Occipital lobe (tissue), 1 donor: ENCODE measurements at regions not wholly inside any gene's neighbourhood (a gene's known extent, or its start where the extent isn't known, plus 50 kb on each side); places are given as distances from the start of the nearest gene placed in this dataset.

ENCODE experiments used
- DNase-seq: peaks from one replicate; lab custom pipeline; 2025; lab: John Stamatoyannopoulos, UW

DNA sequence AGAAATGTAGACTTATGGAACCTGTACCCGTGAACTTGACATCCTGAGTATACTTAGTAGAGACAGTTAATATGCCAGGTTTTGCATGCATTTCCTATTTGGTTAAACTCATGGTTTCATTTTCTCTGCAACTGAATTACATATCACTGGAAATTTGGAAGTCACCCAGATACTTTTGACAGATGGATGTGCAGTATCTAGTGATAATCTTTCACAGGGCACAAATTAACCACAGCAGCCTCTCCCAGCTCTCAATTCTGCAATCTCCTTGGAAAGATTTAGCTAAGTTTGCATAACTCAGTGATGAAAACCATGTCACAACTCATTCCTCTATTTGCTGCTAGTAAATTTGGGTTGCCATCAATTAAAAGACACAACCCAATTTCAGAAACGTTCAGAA lies 162.3 kb upstream of the TPM1 start:
- no peak for DNase-seq

DNA sequence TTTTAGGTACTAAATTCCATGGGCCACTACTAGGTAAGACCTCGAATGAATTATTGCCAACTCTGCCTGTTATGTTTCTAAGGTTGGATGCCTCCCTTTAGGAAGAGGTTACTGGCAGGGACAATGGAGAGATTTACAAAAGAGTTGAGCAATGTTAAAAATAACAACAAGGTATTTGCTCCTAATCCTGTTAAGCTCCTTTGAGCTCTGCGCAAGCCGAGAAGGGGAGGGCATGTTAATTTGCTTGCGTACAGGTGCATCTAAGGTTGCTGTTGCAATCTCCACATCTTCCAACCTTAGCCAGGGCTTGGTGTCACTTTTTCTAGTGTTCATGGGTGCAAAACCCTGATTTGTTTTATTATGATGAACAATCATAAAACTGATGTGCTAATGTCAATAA lies 161.5 kb upstream of the TPM1 start:
- no peak for DNase-seq

DNA sequence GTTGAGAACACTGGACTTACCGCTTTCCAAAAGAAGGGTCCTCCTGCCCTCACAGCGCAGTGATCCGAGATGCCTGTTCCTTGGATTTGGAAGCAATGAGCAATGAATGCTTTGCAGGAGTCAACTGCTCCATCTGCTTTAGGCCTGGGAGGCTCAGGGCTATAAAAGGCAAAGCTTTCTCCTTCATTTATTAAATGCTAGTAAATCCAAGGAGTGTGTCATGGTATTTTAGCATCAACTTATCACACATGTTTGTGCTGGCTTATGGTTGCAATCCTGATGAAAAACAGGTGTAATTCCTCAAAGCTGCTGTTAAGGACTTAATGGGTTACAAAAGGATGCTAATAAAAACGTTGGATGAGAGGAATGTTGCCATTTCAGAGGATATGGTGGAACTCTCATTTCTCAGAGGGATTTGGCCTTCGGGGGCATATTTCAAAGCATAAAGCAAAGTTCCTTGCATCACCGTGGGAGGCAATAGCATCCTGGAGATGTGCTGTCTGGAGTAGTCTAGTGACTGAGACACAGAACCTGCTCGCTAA lies 158.5 kb upstream of the TPM1 start:
- no peak for DNase-seq

DNA sequence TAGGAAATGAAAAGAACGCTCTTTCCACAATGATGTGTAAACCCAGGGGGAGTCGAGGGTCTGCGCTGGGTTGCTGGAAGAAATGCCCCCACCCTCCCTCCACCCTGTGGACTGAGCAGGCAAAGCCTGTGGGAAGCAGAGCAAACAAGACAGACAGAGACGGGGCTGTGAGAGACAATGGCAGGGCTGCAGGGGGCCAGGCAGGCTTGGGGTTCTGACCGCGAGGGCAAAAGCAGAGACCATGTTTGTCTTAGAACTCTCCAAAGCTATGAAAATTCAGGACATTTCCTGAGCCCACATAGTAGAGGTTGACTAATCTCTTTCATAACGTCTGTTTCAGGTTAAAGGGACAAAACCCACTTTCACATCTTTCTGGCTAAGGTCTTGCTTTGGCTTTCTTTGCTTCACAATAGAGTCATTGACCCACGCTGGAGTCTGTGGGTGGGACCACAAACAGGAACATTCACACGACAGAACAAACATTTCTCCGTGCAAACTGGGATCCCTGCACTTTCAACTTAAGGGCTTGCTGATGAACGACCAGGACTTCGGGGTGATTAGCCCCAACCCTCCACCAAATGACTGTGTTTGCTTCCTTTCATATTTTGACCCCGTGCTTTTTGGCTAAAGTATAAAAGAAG lies 156.0 kb upstream of the TPM1 start:
- no peak for DNase-seq

DNA sequence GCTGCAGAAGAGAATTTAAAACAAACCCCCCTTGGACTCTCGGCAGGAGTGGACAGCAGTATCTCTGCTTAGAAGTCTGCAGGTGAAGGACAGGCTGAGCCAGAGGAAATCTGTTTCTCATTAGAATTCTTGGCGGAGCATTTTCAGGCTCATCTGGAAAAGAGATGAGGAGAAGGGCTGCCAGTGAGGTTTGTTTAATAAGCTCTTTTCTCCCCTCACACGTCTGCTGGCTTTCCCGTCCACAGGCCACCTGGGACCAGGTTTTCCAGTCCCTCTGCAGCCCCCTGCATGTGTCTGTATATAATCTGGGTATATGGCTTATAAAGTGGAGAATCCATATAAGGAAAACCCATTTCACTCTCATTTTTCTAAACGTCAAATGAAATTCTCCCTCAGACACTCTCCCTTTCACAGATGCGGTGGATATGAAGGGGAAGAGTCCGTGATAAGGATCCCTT lies 155.4 kb upstream of the TPM1 start:
- DNase-seq: no peak

DNA sequence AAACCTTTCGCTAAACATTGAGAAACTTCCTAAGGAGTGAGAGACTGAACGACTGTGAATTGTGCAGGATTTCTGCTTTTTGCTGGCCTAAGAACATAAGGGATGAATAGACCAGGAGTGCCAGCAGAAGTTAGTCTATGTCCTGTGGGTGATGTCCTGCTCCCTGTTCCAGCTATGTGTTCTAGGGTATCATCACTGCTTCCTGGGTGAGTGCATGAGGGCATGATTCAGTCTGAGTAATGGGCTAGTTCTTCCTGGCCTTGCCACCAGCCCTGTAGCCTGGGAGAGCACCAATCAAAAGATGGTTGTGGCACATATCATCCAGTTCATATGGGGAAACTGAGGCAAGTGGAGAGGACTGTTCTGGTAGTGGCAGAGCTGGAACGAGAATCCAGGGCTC lies 153.9 kb upstream of the TPM1 start:
- DNase-seq: no peak

DNA sequence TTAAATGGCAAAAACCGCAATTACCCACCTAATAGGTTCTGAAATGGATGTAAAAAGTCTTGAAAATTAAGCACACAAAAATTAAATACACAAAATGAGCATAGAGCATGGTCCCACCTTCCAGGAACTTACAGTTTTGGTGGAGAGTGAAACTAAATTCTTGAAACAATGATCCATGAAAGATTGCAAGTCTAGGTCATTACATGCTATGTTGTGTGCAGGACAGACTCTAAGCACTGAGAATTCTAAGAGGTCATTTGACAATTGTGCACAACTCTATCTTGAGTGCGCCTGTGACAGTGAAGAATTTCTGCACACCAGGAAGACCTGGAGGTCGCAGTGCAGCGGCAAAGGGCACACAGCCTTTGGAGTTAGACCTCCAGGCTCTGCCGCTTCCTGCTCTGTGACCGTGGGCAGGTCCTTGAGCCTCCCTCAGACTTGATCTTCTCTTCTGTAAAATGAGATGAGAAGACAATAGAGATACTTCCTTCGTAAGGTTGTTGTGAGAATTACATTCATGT lies 153.3 kb upstream of the TPM1 start:
- no peak for DNase-seq

DNA sequence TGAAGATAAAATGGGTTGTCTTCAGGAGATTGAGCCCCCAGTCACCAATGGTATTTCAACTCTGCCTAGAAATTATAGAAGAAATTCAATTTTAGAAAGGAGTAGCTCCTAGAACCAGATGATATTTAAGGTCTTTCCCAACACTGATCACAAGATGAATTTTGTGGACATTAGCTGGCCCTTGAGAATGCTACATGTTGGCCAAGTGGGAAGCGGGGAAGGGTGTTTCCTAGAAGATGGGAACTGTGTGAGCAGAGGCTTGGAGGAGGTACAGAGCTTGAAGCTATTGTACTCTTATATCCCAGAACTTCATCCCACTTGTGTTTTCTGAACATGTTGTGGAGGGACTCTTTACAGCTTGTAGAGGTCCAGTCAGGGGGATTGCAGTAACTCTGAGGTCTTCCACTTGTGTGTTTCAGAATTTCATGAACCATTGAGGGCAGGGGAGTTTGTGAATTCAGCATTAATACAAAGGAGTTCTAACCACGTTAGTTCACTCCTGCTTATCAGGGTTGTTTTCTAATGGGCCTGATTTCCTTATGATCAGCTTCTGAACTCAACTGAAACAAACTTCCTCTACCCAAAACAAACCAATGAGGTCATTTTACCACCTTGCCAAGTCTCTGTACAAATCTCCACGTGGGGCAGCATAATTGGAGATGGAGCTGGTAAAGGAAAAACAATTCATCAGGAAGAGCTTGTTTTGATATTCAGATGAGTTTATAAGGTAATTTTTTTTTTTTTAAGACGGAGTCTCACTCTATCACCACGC lies 152.6 kb upstream of the TPM1 start:
- DNase-seq: no peak

DNA sequence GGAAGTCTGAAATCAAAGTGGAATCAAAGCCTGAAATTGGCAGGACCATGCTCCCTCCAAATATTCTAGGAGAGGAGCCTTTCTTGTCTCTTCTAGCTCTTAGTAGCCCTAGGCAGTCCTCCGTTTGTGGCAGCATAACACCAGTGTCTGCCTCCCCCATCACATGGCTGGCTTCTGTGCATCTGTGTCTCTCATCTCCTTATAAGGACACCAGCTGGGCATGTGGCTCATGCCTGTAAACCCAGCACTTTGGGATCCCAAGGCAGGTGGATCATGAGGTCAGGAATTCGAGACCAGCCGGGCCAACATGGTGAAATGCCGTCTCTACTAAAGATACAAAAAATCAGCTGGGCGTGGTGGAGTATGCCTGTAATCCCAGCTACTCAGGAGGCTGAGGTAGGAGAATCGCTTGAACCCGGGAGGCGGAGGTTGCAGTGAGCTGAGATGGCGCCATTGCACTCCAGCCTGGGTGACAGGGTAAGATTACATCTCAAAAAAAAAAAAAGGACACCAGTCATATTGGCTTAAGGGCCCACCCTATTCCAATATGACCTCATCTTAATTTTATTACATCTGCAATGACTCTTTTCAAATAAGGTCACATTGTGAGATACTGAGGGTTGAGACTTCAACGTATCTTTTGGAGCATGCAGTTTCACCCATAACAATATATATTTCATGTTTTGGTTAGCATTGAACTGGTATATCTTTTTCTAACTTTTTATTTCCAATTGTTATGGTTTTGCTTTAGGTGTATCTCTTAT lies 148.0 kb upstream of the TPM1 start:
- no peak for DNase-seq

DNA sequence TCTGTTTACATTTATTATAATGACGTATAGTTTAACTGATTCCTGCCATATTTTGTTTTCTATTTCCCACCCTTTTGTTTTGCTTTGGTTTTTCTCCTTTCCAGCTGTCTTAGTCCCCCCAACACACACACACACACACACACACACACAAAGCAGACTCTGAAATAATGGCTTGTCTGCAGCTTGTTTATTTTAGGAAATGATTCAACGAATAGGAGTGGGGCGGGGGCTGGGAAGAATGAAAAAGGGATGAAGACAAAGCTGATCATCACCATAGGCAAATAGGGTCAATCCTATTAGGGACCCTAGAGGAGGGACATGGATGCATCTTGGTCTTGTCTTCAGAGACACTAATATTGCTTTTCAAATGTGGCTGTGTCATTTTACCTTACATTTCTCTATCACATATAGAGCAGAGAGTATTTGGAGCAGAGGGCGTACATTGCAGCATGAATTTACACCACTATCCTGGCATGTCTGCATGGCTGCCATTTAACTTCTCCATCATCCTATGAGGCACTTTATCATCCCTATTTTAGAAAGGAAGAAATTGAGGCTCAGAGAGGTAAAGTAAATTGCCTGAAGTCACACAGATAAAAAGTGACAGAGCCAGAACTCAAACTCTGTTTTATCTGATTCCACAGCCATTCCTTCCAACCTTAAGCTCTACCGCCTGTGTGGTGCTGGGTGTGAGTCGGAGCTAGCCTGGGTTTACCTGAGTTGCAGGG lies 147.2 kb upstream of the TPM1 start:
- no peak for DNase-seq

DNA sequence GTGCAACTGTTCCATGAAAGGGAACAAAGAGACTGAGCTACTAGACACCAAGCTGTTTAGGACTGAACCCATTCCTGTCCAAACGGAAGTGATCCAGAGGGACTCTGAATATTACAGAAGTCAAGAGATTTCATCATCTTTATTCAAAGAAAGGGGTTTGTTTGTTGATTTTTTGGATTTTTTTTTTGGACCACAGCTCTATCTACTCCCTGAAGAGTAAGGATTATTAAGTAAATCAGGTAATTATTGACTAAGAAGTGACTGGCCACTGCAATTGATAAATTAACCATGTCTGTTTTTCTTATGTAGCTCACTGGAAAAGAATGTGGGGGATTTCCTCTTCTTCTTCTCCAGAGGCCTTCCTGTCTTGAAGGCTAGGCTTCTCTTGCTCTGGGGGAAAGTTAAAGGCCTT lies 146.6 kb upstream of the TPM1 start:
- DNase-seq: no peak

DNA sequence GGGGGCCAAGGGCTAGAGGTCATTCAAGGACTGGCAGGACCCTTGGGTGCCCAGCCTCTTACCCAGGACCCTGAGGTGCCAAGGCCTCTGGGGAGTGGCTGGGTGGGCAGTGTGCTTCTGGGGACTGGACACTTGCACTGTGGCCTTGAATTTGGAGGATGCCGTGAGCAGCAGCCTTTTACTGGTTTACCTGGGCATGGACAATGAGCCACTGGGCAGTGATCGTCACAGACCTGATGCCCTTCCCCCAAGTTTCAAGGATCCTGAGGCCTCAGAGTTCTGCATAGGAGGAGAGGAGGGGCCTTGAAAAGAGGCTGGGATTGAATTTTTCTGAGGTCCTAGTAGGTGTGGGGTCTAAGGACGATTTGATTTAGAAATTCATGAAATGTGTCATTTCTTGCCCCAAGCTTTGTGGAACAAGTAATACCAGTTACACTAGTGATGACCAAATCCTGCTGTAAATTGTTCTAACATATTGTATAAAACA lies 146.1 kb upstream of the TPM1 start:
- no peak for DNase-seq

DNA sequence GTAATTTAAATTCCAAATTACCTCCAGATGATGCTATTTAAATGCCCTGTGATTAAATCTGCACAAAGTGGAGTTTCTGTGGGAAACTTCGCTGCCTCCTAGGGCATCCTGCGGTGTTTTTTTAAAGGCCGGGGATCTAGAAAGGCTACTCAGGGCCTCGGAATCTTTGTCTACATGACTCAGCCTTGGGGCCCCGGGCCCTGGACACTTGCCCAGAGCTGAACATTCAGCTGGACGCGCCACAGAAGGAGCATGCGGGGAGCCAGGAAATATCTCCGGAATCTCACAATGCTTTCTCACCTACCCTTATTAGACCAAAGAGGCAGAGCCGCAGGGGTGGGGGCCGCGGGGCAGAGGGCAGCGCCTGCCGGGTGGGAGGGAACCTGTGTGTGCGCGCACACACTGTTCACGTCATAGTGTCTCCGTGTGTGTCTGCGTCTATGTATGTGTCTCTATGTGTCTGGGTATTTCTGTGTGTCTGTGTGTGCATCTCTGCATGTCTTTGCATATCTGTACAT lies 145.5 kb upstream of the TPM1 start:
- DNase-seq: peak; percentile 22

DNA sequence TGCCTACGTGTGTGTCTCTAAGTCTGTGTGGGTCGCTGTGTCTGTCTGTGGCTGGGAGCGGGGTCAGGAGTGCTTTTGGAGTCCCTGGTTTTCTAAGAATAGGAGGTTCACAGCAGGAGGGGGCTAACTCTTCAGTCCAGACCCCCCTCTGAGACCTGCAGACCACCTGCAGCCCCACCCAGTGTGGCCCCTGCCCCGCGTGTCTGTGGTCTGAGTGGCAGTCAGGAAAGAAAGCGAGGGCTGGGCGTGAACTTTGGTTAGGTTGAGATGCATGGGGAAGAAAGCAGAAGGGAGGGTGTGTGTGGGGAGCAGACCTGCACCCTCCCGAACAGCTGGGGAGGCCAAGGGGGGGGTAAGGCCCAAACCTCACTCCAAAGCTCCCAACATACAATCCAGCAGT lies 144.9 kb upstream of the TPM1 start:
- DNase-seq: no peak

DNA sequence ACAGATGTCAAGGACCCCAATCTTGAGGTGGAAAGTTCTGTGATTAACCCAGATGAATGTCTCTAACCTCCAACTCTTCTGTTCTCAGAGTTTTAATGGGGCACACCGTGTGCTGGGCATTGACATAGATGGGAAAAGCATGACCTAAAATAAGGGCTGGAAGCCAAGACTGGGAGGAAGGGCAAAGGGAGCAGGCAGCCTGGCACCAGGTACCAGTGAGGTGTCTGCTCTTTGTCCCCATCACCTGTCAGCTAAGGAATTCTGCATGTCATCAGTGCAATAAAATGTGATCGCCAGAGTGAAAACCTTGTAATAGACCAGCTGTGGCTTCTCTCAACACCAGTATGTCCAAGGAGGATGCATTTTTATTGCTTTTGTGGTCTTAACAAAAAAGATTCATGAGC lies 143.5 kb upstream of the TPM1 start:
- DNase-seq: no peak

DNA sequence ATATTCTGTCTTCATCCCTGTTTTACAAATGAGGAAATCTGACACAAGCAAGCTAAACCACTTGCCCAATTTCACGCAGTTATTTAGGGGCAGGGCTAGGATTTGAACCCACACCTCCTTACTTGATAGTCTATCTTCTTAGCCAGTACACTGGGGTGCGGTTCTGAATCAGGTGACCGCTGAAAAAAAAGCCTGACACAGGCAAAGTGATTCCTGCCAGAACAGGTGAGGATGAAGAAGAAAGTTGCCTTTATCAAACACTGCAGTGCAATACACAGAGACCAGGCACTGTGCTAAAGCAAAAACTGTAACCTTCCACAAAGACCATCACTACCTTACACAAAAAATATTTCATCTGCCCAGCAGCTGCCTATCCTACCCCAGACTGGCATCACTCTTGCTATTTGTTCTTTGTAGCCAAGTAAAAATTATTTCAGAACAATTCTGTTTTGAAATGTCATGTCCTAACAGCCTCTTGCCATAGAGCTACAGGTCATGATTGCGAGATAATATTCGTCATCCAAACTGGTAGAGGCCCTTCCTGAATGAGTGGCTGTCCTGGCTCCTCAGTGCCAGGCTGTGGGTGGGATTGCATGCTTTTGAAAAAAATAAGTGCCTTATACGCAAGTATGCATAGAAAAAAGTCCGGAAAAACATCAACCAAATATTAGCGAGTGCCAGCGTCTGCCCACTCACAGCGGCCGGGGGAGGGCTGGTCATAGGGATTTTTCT lies 142.3 kb upstream of the TPM1 start:
- no peak for DNase-seq

DNA sequence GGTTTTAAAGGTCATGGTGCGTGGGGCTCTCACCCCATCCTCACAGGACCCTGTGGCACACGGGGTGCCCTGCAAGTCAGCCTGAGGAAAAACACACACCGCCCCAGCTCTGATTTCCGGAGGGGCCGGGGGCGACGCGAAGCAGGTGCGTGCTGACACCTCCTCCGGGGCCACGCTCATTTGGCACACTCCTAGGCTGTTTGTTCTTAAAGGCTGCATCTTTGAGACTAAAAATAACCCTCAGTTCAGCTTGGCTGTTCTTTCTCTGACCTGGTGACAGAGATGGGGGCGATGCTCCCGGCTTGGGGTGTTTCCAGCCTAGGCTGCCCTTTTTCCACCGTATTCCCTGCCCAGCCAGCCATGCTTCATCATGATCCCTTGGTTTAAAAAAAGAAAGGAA lies 141.5 kb upstream of the TPM1 start:
- no peak for DNase-seq

DNA sequence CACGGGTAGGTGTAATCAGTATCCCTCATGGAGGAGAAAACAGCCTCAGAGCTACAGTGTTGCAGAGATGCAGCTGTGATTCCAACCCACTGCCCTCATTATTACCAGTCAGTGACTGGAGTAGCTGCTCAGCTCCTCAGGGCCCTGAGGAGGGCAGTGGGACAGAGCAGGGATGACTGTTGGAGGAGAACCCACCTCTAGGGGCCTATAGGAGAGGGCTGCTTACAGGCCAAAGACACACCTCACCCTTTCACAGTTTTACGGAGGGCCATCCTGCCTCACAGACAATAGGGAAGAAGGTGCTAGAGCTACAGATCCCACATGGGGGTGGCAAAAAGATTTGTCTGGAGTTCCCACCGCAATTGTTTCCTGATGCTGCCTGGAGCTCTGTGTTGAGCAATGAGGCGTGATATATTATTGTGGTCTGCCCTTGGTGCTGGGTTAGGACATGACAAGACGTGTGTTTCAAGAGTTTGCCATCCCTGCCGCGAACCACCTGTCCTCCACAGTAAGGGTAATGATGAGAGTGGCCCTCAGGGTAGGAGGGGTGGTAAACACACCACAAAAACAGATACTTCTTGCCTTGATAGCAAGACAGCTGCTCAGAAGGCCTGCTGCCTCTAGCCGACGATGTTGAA lies 140.5 kb upstream of the TPM1 start:
- no peak for DNase-seq

DNA sequence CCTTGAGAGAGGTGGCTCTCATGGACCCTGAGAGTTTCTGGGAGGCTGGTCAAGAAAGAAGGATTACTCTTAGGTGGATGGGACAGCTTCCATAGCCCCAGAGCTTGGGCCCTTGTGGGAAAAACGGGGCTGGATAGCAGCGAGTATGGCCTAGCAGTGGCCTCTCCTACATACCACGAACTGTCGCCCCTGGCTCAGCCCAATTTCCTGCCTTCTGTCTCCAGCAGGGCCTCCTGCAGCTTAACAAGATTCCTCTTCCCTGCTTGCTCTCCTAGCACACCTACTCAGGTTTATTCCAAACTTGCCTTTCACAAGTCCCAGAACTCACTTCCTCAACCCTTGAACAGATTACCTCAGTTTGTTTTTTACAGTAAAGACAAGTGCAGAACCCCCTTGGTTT lies 139.7 kb upstream of the TPM1 start:
- no peak for DNase-seq

DNA sequence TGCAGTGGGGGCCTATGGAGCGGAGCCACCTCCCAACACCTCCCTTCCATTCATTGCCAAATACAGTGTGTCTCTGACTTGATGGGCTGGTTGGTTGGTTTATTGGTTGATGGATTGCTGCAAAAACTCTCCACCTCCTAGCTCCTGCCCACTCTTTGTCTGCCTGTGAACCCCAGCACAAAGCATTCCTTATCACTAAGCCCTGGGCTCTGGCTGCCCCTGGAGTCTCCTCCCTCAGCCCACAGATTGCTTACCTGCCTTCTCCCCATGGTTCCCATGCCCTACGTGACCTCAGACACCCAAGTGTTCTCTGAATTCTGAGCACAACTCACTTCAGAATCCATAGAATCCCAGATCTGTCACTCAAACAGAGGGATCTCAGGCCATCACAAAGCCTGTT lies 139.1 kb upstream of the TPM1 start:
- DNase-seq: no peak
